SK-N-SH treated with all-trans-retinoic acid at 6 μM for 48 hours (cell line): ENCODE measurements at regions not wholly inside any gene's neighbourhood (a gene's known extent, or its start where the extent isn't known, plus 50 kb on each side); places are given as distances from the start of the nearest gene placed in this dataset.

ENCODE experiments used
- ARNTL ChIP-seq: fragments of 450-650 bp; formaldehyde crosslinking; IDR thresholded peaks from 2 replicates; pipeline ENCODE4 v1.5.0; 2020; ENCODE audit warnings: low read depth, mild to moderate bottlenecking, moderate library complexity, borderline replicate concordance
- CREB5 ChIP-seq: fragments of 250-450 bp; sonication (Bioruptor Pico); IDR thresholded peaks from 2 replicates; pipeline ENCODE4 v1.5.1; 2020; ENCODE audit warnings: low read depth, mild to moderate bottlenecking, moderate library complexity
- CSRNP3 ChIP-seq: fragments of 250-450 bp; sonication (Bioruptor Pico); IDR thresholded peaks from 2 replicates; pipeline ENCODE4 v1.5.1; 2021; ENCODE audit warnings: mild to moderate bottlenecking, moderate library complexity
- ESRRG ChIP-seq: fragments of 250-450 bp; sonication (Bioruptor Pico); IDR thresholded peaks from 2 replicates; pipeline ENCODE4 v1.6.1; 2021; ENCODE audit warnings: mild to moderate bottlenecking
- ISL1 ChIP-seq: fragments of 250-450 bp; sonication (Bioruptor Pico); IDR thresholded peaks from 2 replicates; pipeline ENCODE4 v2.1.2; 2022; ENCODE audit warnings: mild to moderate bottlenecking, moderate library complexity
- PPARA ChIP-seq: fragments of 250-450 bp; sonication (Bioruptor Pico); IDR thresholded peaks from 2 replicates; pipeline ENCODE4 v1.5.0; 2020; ENCODE audit warnings: mild to moderate bottlenecking, borderline replicate concordance
- RARB ChIP-seq: fragments of 250-450 bp; sonication (Bioruptor Pico); IDR thresholded peaks from 2 replicates; pipeline ENCODE4 v1.8.0; 2021; ENCODE audit warnings: mild to moderate bottlenecking, moderate library complexity
- TOX ChIP-seq: fragments of 250-450 bp; sonication (Bioruptor Pico); IDR thresholded peaks from 2 replicates; pipeline ENCODE4 v1.8.0; 2021; ENCODE audit warnings: mild to moderate bottlenecking, moderate library complexity, borderline replicate concordance
- ZC3H10 ChIP-seq: fragments of 250-450 bp; sonication (Bioruptor Pico); IDR thresholded peaks from 2 replicates; pipeline ENCODE4 v1.5.1; 2021; ENCODE audit warnings: mild to moderate bottlenecking, moderate library complexity
- ZFP3 ChIP-seq: fragments of 250-450 bp; sonication (Bioruptor Pico); IDR thresholded peaks from 2 replicates; pipeline ENCODE4 v1.5.0; 2020; ENCODE audit warnings: mild to moderate bottlenecking, moderate library complexity
- ZFP30 ChIP-seq: fragments of 450-650 bp; formaldehyde crosslinking; IDR thresholded peaks from 2 replicates; pipeline ENCODE4 v1.5.0; 2022; ENCODE audit warnings: mild to moderate bottlenecking, moderate library complexity
- ZNF70 ChIP-seq: fragments of 450-650 bp; formaldehyde crosslinking; IDR thresholded peaks from 2 replicates; pipeline ENCODE4 v1.5.0; 2020; ENCODE audit warnings: mild to moderate bottlenecking, moderate library complexity
- TF ChIP-seq, protein P1 (sequence below): fragments of 250-450 bp; sonication (Bioruptor Pico); IDR thresholded peaks from 2 replicates; pipeline ENCODE4 v1.8.0; 2020; ENCODE audit warnings: mild to moderate bottlenecking, moderate library complexity, borderline replicate concordance
- TF ChIP-seq, protein P2 (sequence below): fragments of 250-450 bp; sonication (Bioruptor Pico); IDR thresholded peaks from 2 replicates; pipeline ENCODE4 v1.5.0; 2020; ENCODE audit warnings: mild to moderate bottlenecking, moderate library complexity

DNA sequence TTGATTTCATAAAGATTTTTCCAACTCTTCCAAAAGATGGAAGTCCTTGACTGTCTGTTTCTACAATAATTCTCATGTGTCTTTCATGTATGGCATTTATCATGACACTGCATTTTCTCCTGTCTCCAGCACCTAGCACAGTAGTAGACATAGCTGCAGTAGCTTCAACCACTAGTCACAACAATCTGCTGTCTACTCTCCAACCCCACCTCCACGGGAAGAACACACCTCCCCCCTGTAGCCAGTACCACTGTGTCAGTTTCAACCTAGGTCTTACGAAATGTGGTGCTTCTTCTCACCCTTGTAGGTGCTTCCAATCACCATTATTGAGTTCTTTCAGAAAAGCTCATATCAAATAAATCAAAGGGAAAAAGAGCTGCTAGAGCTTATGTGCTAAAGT is 425.1 kb upstream of the ADAMTS5 start:
- TF ChIP-seq ZC3H10, result no peak
- no peak for TF ChIP-seq RARB (CRISPR knock-in tag)
- TF ChIP-seq, protein P1, sequence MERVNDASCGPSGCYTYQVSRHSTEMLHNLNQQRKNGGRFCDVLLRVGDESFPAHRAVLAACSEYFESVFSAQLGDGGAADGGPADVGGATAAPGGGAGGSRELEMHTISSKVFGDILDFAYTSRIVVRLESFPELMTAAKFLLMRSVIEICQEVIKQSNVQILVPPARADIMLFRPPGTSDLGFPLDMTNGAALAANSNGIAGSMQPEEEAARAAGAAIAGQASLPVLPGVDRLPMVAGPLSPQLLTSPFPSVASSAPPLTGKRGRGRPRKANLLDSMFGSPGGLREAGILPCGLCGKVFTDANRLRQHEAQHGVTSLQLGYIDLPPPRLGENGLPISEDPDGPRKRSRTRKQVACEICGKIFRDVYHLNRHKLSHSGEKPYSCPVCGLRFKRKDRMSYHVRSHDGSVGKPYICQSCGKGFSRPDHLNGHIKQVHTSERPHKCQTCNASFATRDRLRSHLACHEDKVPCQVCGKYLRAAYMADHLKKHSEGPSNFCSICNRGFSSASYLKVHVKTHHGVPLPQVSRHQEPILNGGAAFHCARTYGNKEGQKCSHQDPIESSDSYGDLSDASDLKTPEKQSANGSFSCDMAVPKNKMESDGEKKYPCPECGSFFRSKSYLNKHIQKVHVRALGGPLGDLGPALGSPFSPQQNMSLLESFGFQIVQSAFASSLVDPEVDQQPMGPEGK (CRISPR knock-in tag), result no peak
- no peak for TF ChIP-seq CSRNP3 (CRISPR knock-in tag)
- TF ChIP-seq ZFP3 (CRISPR knock-in tag), result no peak
- TF ChIP-seq ZNF70 (CRISPR knock-in tag), result no peak
- no peak for TF ChIP-seq ISL1
- TF ChIP-seq ARNTL (CRISPR knock-in tag), result no peak
- TF ChIP-seq PPARA (CRISPR knock-in tag), result no peak
- TF ChIP-seq ZFP30, result no peak
- TF ChIP-seq TOX (CRISPR knock-in tag), result no peak
- no peak for TF ChIP-seq CREB5 (CRISPR knock-in tag)
- TF ChIP-seq, protein P2, sequence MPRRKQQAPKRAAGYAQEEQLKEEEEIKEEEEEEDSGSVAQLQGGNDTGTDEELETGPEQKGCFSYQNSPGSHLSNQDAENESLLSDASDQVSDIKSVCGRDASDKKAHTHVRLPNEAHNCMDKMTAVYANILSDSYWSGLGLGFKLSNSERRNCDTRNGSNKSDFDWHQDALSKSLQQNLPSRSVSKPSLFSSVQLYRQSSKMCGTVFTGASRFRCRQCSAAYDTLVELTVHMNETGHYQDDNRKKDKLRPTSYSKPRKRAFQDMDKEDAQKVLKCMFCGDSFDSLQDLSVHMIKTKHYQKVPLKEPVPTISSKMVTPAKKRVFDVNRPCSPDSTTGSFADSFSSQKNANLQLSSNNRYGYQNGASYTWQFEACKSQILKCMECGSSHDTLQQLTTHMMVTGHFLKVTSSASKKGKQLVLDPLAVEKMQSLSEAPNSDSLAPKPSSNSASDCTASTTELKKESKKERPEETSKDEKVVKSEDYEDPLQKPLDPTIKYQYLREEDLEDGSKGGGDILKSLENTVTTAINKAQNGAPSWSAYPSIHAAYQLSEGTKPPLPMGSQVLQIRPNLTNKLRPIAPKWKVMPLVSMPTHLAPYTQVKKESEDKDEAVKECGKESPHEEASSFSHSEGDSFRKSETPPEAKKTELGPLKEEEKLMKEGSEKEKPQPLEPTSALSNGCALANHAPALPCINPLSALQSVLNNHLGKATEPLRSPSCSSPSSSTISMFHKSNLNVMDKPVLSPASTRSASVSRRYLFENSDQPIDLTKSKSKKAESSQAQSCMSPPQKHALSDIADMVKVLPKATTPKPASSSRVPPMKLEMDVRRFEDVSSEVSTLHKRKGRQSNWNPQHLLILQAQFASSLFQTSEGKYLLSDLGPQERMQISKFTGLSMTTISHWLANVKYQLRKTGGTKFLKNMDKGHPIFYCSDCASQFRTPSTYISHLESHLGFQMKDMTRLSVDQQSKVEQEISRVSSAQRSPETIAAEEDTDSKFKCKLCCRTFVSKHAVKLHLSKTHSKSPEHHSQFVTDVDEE (CRISPR knock-in tag), result no peak
- no peak for TF ChIP-seq ESRRG (CRISPR knock-in tag)
